PC-9 (cell line): ENCODE measurements at regions not wholly inside any gene's neighbourhood (a gene's known extent, or its start where the extent isn't known, plus 50 kb on each side); places are given as distances from the start of the nearest gene placed in this dataset.

Source experiments
- BruUV-seq: library from RNA; stranded (reverse); fragments of 400-500 nt; replicated peaks from 2 replicates; lab custom pipeline; 2021; lab: Mats Ljungman, UMichigan
- CTCF ChIA-PET: fragments of 300-600 bp; sonication (Branson Sonifier 250); formaldehyde crosslinking; loops from one replicate; lab custom pipeline; 2022; ENCODE audit warnings: antibody characterized with exemption; lab: Charles Lee
- POLR2A ChIA-PET: fragments of 300-600 bp; sonication (Branson Sonifier 250); formaldehyde crosslinking; loops from one replicate; lab custom pipeline; 2022; ENCODE audit warnings: antibody characterized with exemption; ENCODE audit not compliant: unreplicated experiment; lab: Charles Lee
- DNase-seq, 2 experiments: peaks; one replicate each; pipeline versions ENCODE4 v3.0.0 to v3.0.0-alpha.2; 2015 to 2022; ENCODE audit warnings: mixed read lengths in 1 of 2
- H2AFZ ChIP-seq: fragments of 200-600 bp; sonication (generic); 2 replicates; pipeline ENCODE4 v1.8.1; 2017; ENCODE audit warnings: antibody characterized with exemption
- H3F3A ChIP-seq: fragments of 200-600 bp; sonication (generic); 2 replicates; pipeline ENCODE4 v1.8.1; 2017; ENCODE audit warnings: antibody characterized with exemption, mild to moderate bottlenecking, low read depth; ENCODE audit not compliant: insufficient read depth
- H3K27ac ChIP-seq: fragments of 200-600 bp; sonication (generic); 2 replicates; pipeline ENCODE4 v1.6.1; 2016; ENCODE audit warnings: mixed run types
- H3K27me3 ChIP-seq: fragments of 200-600 bp; sonication (generic); 2 replicates; pipeline ENCODE4 v1.6.1; 2016; ENCODE audit warnings: low read depth, mixed run types; ENCODE audit not compliant: insufficient read depth
- H3K36me3 ChIP-seq: fragments of 200-600 bp; sonication (generic); 2 replicates; pipeline ENCODE4 v1.6.1; 2016; ENCODE audit warnings: low read depth, mixed run types
- H3K4me1 ChIP-seq: fragments of 200-600 bp; sonication (generic); replicated peaks from 2 replicates; pipeline ENCODE4 v1.6.1; 2016; ENCODE audit warnings: mixed run types; ENCODE audit not compliant: insufficient read depth
- H3K4me2 ChIP-seq: fragments of 200-600 bp; sonication (generic); 2 replicates; pipeline ENCODE4 v1.6.1; 2017; ENCODE audit warnings: mixed run types
- H3K4me3 ChIP-seq: fragments of 200-600 bp; sonication (generic); 2 replicates; pipeline ENCODE4 v1.6.1; 2016; ENCODE audit warnings: mixed run types
- H3K79me2 ChIP-seq: fragments of 200-600 bp; sonication (generic); 2 replicates; pipeline ENCODE4 v1.6.1; 2017; ENCODE audit warnings: low read depth, mixed run types
- H3K9me2 ChIP-seq: fragments of 200-600 bp; sonication (generic); 2 replicates; pipeline ENCODE4 v1.8.1; 2017; ENCODE audit warnings: mild to moderate bottlenecking; ENCODE audit not compliant: insufficient read depth
- H3K9me3 ChIP-seq: fragments of 200-600 bp; sonication (generic); 2 replicates; pipeline ENCODE4 v1.8.1; 2016; ENCODE audit warnings: low read depth; ENCODE audit not compliant: insufficient read depth
- H4K20me1 ChIP-seq: fragments of 200-600 bp; sonication (generic); 2 replicates; pipeline ENCODE4 v1.8.1; 2017; ENCODE audit not compliant: insufficient read depth
- EZH2 ChIP-seq: fragments of 200-600 bp; sonication (generic); IDR thresholded peaks from 2 replicates; pipeline ENCODE4 v1.8.0; 2017; ENCODE audit warnings: antibody characterized with exemption, low read depth
- intact Hi-C: fragments of 100-400 bp; cut with micrococcal nuclease; formaldehyde crosslinking; loops from one replicate; pipeline ENCODE4 v1.10.0; 2022; ENCODE audit not compliant: unreplicated experiment
- TF ChIP-seq, protein P1 (sequence below): fragments of 200-600 bp; sonication (generic); conservative IDR thresholded peaks from 2 replicates; pipeline ENCODE4 v1.6.1; 2017; ENCODE audit warnings: mixed run types, antibody characterized with exemption, mild to moderate bottlenecking, moderate library complexity

DNA sequence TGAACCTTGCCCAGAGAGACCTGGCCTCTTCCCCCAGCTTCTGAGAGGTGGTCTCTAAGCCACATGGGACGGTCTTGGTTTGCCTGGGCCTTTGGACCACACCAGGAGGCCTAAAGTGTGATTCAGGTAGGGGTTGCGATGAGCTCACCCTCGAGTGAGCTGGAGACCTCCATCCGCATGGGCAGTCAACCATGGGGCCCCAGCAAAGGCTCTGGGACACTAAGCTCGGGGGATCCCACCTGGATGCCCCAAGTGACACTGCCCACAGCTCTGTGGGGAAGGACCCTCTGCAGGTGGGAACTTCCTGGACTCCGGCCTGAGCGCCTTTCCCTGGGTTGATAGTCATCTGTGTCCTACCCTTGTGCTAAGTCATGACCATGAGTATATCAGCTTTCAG lies 57.1 kb upstream of the FAM20C start:
- no peak overlapping the region for H3K4me3 ChIP-seq
- H2AFZ ChIP-seq, result no peak overlapping the region

GRCh38 chr7:135731-136645 lies 56.4 kb upstream of the FAM20C start:
- TF ChIP-seq, protein P1, sequence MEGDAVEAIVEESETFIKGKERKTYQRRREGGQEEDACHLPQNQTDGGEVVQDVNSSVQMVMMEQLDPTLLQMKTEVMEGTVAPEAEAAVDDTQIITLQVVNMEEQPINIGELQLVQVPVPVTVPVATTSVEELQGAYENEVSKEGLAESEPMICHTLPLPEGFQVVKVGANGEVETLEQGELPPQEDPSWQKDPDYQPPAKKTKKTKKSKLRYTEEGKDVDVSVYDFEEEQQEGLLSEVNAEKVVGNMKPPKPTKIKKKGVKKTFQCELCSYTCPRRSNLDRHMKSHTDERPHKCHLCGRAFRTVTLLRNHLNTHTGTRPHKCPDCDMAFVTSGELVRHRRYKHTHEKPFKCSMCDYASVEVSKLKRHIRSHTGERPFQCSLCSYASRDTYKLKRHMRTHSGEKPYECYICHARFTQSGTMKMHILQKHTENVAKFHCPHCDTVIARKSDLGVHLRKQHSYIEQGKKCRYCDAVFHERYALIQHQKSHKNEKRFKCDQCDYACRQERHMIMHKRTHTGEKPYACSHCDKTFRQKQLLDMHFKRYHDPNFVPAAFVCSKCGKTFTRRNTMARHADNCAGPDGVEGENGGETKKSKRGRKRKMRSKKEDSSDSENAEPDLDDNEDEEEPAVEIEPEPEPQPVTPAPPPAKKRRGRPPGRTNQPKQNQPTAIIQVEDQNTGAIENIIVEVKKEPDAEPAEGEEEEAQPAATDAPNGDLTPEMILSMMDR, result no peak
- TF ChIP-seq EZH2, result no peak
- intact Hi-C loops, result no loop called here
- Histone ChIP-seq H2AFZ (no peak overlapping the region), H4K20me1 (no peaks in the 10 kb centered on the region), H3K9me2 (no peaks in the 10 kb centered on the region), H3K9me3 (no peaks in the 10 kb centered on the region), H3K4me1 (no peaks in the 10 kb centered on the region), H3K27ac (no peak overlapping the region), H3K4me3 (no peak overlapping the region), H3K36me3 (no peaks in the 10 kb centered on the region), H3K79me2 (no peaks in the 10 kb centered on the region), H3K27me3 (0 out of 2 replicates have a peak, but pooled peaks cover 3% of the 10 kb centered on the region), H3K4me2 (no peak overlapping the region), H3F3A (no peaks in the 10 kb centered on the region)
- POLR2A ChIA-PET, result no interaction called here
- CTCF ChIA-PET, result no interaction called here
- no peak for DNase-seq
- BruUV-seq, result no TSS peak

More for the DNA sequence above, 57.1 kb upstream of the FAM20C start:
- Histone ChIP-seq H3K4me2 (no peak overlapping the region), H4K20me1 (no peaks in the 10 kb centered on the region), H3K27me3 (0 out of 2 replicates have a peak, but pooled peaks cover 3% of the 10 kb centered on the region), H3K9me3 (no peaks in the 10 kb centered on the region), H3F3A (no peaks in the 10 kb centered on the region), H3K79me2 (no peaks in the 10 kb centered on the region), H3K9me2 (no peaks in the 10 kb centered on the region), H3K4me1 (no peaks in the 10 kb centered on the region), H3K36me3 (no peaks in the 10 kb centered on the region), H3K27ac (no peak overlapping the region)
- ChIA-PET CTCF (no interaction called here), POLR2A (no interaction called here)
- no peak for TF ChIP-seq EZH2
- TF ChIP-seq, protein P1, result no peak
- no TSS peak for BruUV-seq
- intact Hi-C loops, result no loop called here
- DNase-seq, result no peak

GRCh38 chr7:137094-137891 lies 55.1 kb upstream of the FAM20C start:
- Histone ChIP-seq H2AFZ (no peak overlapping the region), H4K20me1 (no peaks in the 10 kb centered on the region), H3K36me3 (no peaks in the 10 kb centered on the region), H3K27me3 (0 out of 2 replicates have a peak, but pooled peaks cover 3% of the 10 kb centered on the region), H3K9me3 (no peaks in the 10 kb centered on the region), H3K9me2 (no peaks in the 10 kb centered on the region), H3F3A (no peaks in the 10 kb centered on the region), H3K4me2 (no peak overlapping the region), H3K27ac (no peak overlapping the region), H3K79me2 (no peaks in the 10 kb centered on the region), H3K4me3 (no peak overlapping the region), H3K4me1 (no peaks in the 10 kb centered on the region)
- no peak for DNase-seq
- no TSS peak for BruUV-seq
- ChIA-PET CTCF (no interaction called here), POLR2A (interaction anchor here (0.6 kb wide), 1 partner anchor 144 kb away, joined by 4 read pairs; no protein-coding TSS in a partner anchor)
- no peak for TF ChIP-seq EZH2
- TF ChIP-seq, protein P1, result no peak
- intact Hi-C loops, result no loop called here
